OCI-LY3 (cell line): ENCODE measurements at regions not wholly inside any gene's neighbourhood (a gene's known extent, or its start where the extent isn't known, plus 50 kb on each side); places are given as distances from the start of the nearest gene placed in this dataset.

Source experiments
- EZH2phosphoT487 ChIP-seq: fragments of 200-600 bp; shearing (Covaris generic); IDR thresholded peaks from 2 replicates; pipeline ENCODE4 v1.6.1; 2018; ENCODE audit warnings: antibody characterized with exemption, mixed run types, low read depth
- TF ChIP-seq, protein P1 (sequence below): fragments of 200-600, 300-600 bp; sonication (generic); IDR thresholded peaks from 2 replicates; pipeline ENCODE4 v1.5.1; 2014; ENCODE audit warnings: antibody characterized with exemption, low read length, low read depth

DNA sequence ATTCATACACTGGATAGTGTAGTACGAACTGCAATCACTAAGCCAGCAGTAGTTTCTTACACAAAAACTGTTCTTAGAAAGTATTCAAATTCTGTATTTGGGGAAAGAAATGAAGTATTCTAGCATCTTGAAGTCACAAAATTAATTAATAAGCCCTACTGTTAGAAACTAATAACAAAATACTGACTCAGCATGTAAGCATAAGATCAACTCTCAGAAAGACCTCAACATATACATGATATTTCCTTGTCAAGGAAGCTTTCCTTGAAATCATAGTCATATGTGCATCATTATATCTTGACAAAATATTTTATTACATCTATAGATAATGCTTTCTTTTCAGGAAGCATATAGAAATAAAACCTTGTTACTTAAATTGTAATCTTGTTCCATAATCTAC lies 115.5 kb upstream of the GOLGA6L6 start:
- TF ChIP-seq, protein P1, sequence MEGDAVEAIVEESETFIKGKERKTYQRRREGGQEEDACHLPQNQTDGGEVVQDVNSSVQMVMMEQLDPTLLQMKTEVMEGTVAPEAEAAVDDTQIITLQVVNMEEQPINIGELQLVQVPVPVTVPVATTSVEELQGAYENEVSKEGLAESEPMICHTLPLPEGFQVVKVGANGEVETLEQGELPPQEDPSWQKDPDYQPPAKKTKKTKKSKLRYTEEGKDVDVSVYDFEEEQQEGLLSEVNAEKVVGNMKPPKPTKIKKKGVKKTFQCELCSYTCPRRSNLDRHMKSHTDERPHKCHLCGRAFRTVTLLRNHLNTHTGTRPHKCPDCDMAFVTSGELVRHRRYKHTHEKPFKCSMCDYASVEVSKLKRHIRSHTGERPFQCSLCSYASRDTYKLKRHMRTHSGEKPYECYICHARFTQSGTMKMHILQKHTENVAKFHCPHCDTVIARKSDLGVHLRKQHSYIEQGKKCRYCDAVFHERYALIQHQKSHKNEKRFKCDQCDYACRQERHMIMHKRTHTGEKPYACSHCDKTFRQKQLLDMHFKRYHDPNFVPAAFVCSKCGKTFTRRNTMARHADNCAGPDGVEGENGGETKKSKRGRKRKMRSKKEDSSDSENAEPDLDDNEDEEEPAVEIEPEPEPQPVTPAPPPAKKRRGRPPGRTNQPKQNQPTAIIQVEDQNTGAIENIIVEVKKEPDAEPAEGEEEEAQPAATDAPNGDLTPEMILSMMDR = no peak
- no peak for TF ChIP-seq EZH2phosphoT487
